ENCODE measurements at regions not wholly inside any gene's neighbourhood (a gene's known extent, or its start where the extent isn't known, plus 50 kb on each side); places are given as distances from the start of the nearest gene placed in this dataset.

GRCh38 chr20:56956534-56956933, 309.9 kb downstream of the BMP7 start:
- Histone ChIP-seq H3F3A (ENCODE audit: control insufficient read depth, insufficient read depth) (no peaks in the 10 kb centered on the region), H3K4me2 (ENCODE audit: low read length) (no peak overlapping the region), H3K27me3 (ENCODE audit: control insufficient read depth, low read length) (no peaks in the 10 kb centered on the region), H3K9me3 (ENCODE audit: control insufficient read depth, insufficient read depth, low read length) (no peaks in the 10 kb centered on the region), H3K79me2 (ENCODE audit: control insufficient read depth, low read length) (no peaks in the 10 kb centered on the region), H4K20me1 (ENCODE audit: control insufficient read depth, insufficient read depth, low read depth, low read length) (no peaks in the 10 kb centered on the region), H3K27ac (ENCODE audit: low read depth, low read length) (no peak overlapping the region), H3K4me3 (ENCODE audit: low read length) (no peak overlapping the region), H3K9me2 (replicated peaks; ENCODE audit: control insufficient read depth, low read length) (no peaks in the 10 kb centered on the region), H3K36me3 (ENCODE audit: control insufficient read depth, low read length) (no peaks in the 10 kb centered on the region), H3K4me1 (ENCODE audit: control insufficient read depth, low read length) (no peaks in the 10 kb centered on the region)
- TF ChIP-seq CTCF (IDR thresholded peaks at IDR 0.05; ENCODE audit: low read depth, low read length, poor library complexity, severe bottlenecking) (no peak), EZH2phosphoT487 (IDR thresholded peaks at IDR 0.05; ENCODE audit: borderline replicate concordance, low read length) (no peak)

GRCh38 chr20:56957737-56958553, 308.5 kb downstream of the BMP7 start:
- TF ChIP-seq CTCF (IDR thresholded peaks at IDR 0.05; ENCODE audit: low read depth, low read length, poor library complexity, severe bottlenecking) (no peak), EZH2phosphoT487 (IDR thresholded peaks at IDR 0.05; ENCODE audit: borderline replicate concordance, low read length) (no peak)
- Histone ChIP-seq H3K79me2 (ENCODE audit: control insufficient read depth, low read length) (no peaks in the 10 kb centered on the region), H3K36me3 (ENCODE audit: control insufficient read depth, low read length) (no peaks in the 10 kb centered on the region), H4K20me1 (ENCODE audit: control insufficient read depth, insufficient read depth, low read depth, low read length) (no peaks in the 10 kb centered on the region), H3K9me2 (replicated peaks; ENCODE audit: control insufficient read depth, low read length) (no peaks in the 10 kb centered on the region), H3K4me2 (ENCODE audit: low read length) (no peak overlapping the region), H3K9me3 (ENCODE audit: control insufficient read depth, insufficient read depth, low read length) (no peaks in the 10 kb centered on the region), H3K27me3 (ENCODE audit: control insufficient read depth, low read length) (0 out of 2 replicates have a peak, but pooled peaks cover 3% of the 10 kb centered on the region), H3F3A (ENCODE audit: control insufficient read depth, insufficient read depth) (no peaks in the 10 kb centered on the region), H3K4me3 (ENCODE audit: low read length) (no peak overlapping the region), H3K4me1 (ENCODE audit: control insufficient read depth, low read length) (no peaks in the 10 kb centered on the region), H3K27ac (ENCODE audit: low read depth, low read length) (no peak overlapping the region)

GRCh38 chr20:56964901-56965300, 301.5 kb downstream of the BMP7 start:
- no peaks in the 10 kb centered on the region for H3K4me1 ChIP-seq (ENCODE audit: control insufficient read depth, low read length)
- H4K20me1 ChIP-seq (ENCODE audit: control insufficient read depth, insufficient read depth, low read depth, low read length), result no peaks in the 10 kb centered on the region
- H3K4me3 ChIP-seq (ENCODE audit: low read length), result no peak overlapping the region
- no peaks in the 10 kb centered on the region for H3F3A ChIP-seq (ENCODE audit: control insufficient read depth, insufficient read depth)
- H3K9me2 ChIP-seq (replicated peaks; ENCODE audit: control insufficient read depth, low read length), result no peaks in the 10 kb centered on the region
- 0 out of 2 replicates have a peak, but pooled peaks cover 3% of the 10 kb centered on the region for H3K27me3 ChIP-seq (ENCODE audit: control insufficient read depth, low read length)
- no peak overlapping the region for H3K4me2 ChIP-seq (ENCODE audit: low read length)
- H3K36me3 ChIP-seq (ENCODE audit: control insufficient read depth, low read length), result no peaks in the 10 kb centered on the region
- H3K27ac ChIP-seq (ENCODE audit: low read depth, low read length), result no peak overlapping the region
- H3K9me3 ChIP-seq (ENCODE audit: control insufficient read depth, insufficient read depth, low read length), result no peaks in the 10 kb centered on the region
- no peaks in the 10 kb centered on the region for H3K79me2 ChIP-seq (ENCODE audit: control insufficient read depth, low read length)
- TF ChIP-seq EZH2phosphoT487 (IDR thresholded peaks at IDR 0.05; ENCODE audit: borderline replicate concordance, low read length), result no peak
- no peak for TF ChIP-seq CTCF (IDR thresholded peaks at IDR 0.05; ENCODE audit: low read depth, low read length, poor library complexity, severe bottlenecking)
